HG03565 (cell line): ENCODE measurements at regions not wholly inside any gene's neighbourhood (a gene's known extent, or its start where the extent isn't known, plus 50 kb on each side); places are given as distances from the start of the nearest gene placed in this dataset.

ENCODE experiments used
- ATAC-seq: cut with Tn5 transposase; IDR thresholded peaks from one replicate; pipeline ENCODE4 v1.9.1; 2021; ENCODE audit warnings: mild to moderate bottlenecking, moderate library complexity; ENCODE audit not compliant: unreplicated experiment

DNA sequence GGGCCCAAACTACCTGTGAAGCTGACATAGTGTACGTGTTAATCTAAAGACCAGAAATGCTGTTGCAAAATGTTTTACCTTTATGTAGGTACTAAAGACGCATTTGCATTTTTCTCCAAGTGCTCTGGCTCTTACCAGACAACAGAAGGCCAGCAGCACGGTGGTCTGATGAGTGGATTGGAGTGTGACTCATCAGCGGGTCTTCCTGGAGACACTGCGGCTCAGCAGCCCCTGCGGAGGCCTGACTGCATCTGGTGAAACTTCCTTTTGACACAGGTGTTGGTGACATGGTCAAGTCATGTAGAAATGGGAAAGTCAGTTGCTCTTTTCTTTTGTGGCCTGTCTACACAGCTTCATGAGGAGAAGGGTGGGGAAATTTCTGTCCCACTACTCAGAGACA lies 723.6 kb downstream of the INHBA start:
- ATAC-seq, result no peak

- ATAC-seq, result no peak
These were observed 724.8 kb downstream of the INHBA start for GRCh38 chr7:40978047-40978446.

- ATAC-seq, result no peak
These were observed 725.4 kb downstream of the INHBA start for GRCh38 chr7:40977533-40977932.

GRCh38 chr7:40972426-40972825 lies 730.5 kb downstream of the INHBA start:
- no peak for ATAC-seq

- no peak for ATAC-seq
These were observed 733.2 kb downstream of the INHBA start for GRCh38 chr7:40969641-40970040.

GRCh38 chr7:40966693-40967092 lies 736.2 kb downstream of the INHBA start:
- ATAC-seq, result no peak

- ATAC-seq, result peak; percentile 87
These were observed 737.1 kb downstream of the INHBA start for GRCh38 chr7:40965774-40966173.

- no peak for ATAC-seq
These were observed 737.9 kb downstream of the INHBA start for GRCh38 chr7:40965016-40965415.

- no peak for ATAC-seq
These were observed 738.3 kb downstream of the INHBA start for GRCh38 chr7:40964610-40965009.

GRCh38 chr7:40959955-40960354 lies 742.9 kb downstream of the INHBA start:
- ATAC-seq, result no peak

- ATAC-seq, result no peak
These were observed 754.7 kb downstream of the INHBA start for GRCh38 chr7:40948239-40948638.

DNA sequence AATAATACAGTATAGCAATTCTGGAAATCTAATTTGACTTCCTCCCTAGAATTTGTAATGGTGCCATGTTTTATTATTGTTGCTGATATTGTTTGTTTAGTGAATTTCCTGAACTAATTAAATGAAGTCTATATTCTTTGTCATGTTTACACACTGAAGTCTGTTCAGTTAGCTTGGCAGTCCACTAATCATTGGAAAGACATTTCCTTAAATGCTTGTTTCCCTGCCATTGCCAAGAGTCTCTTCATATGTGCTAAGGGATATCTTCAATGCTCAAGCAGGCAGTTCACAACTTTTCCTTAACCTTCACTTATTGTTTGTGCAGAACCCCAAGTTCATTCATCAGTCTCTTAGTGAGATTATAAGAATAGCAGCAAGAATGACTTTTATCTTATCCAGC lies 755.3 kb downstream of the INHBA start:
- ATAC-seq, result no peak

- ATAC-seq, result no peak
These were observed 756.3 kb downstream of the INHBA start for GRCh38 chr7:40946549-40946948.

DNA sequence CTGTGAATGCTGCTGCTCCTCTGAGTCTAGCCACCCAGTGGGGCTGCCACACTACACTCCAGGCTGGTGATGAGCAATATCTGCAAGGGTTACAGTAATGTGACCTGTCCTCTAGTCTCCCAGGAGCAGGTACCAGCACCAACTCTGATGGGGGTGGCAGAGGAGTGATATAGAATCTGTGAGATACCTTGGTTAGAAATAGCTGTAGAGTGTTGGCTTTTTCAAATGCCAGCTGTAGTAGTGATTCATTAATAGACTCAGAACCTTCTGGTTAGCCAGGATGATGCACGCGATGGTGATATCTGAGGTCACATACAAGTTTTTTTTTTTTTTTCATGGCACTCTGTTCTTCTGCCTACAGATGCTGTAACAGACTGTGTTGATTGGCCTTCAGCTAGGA lies 757.1 kb downstream of the INHBA start:
- ATAC-seq, result no peak

DNA sequence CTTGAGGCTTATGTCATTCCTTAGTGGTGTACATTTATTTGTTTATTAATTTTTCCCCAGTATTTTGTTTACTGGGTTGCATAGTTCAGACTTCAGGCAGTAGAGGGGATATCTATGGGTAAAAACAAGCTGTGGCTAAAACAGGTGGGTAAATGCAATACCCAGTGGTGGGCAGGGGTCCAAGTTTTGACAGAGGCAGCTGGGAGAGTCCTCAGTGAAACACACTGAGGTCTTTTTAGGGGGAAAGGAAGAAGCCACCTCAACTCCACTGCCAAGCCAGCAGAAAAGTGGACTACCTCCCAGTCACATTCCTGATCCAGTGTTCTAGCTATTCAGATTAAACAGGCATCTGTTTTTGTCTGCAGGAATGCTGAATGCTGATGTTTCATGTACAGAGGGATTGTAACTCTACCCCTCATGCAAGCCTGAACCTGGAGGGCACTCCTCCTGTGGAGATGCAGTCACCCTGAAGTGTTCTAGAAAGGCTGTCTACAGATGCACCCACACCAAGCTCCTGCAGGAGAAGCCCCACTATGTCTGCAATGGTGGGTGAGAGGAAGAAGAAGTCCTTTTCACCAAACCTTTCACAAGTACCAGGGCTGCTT lies 757.8 kb downstream of the INHBA start:
- no peak for ATAC-seq

- ATAC-seq, result no peak
These were observed 765.0 kb downstream of the INHBA start for GRCh38 chr7:40937879-40938278.

- no peak for ATAC-seq
These were observed 767.5 kb downstream of the INHBA start for GRCh38 chr7:40935435-40935834.

- ATAC-seq, result no peak
These were observed 779.3 kb downstream of the INHBA start for GRCh38 chr7:40923626-40924025.

DNA sequence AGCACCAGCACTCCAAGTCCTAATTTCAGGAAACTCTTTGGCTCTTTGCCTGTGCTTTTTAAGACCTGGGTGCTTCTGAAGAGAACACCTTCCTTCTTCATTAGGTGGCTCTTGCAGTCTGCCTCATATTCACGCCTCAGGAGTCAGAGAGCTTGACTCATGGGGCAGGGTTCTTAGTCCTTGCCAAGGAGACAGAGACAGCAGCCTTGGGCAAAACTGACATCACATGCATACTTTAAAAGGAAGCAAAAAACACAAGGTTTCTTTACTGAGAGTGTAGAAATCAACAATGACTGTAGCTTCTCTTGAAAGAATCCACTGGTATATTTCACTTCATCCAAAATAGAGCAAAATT lies 780.6 kb downstream of the INHBA start:
- no peak for ATAC-seq

DNA sequence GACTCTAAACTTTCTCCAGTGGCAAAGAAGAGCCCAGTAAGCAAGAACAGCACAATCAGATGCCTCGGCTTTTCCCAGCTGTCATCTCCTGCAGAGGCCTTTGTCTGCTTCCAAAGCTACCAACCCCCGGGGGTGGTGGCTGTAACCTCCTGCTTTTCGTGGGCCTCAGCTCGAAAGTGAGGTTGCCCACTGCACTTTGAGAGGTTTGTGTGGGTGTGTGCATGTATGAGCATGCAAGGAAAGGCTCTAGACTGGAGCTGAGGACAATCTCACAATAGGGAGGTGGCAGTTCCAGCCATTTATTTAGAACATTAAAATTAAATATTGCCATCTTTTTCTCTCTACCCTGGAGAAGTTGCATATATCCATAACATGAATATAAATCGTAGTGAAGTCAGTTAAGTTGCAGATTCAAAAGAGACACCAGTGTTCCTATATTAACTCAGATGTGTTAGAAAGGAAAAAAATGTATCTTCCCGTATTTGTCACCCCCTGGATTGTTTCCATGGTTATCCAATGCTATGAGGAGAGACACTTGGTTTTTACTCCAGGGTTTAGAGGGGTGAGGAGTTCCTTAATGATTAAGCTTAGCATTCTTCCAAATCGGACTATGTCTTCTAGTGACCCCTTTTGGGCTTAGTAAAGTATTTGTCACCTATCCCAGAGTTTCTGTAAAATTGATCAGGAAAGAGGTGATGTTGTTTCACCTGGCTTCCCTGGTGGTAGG lies 781.1 kb downstream of the INHBA start:
- no peak for ATAC-seq

GRCh38 chr7:40918701-40919271 lies 784.0 kb downstream of the SUGCT start:
- no peak for ATAC-seq

GRCh38 chr7:40916813-40917212 lies 782.0 kb downstream of the SUGCT start:
- no peak for ATAC-seq

GRCh38 chr7:40915071-40915470 lies 780.3 kb downstream of the SUGCT start:
- no peak for ATAC-seq
